Left forelimb (tissue), 1 donor: ENCODE measurements at regions not wholly inside any gene's neighbourhood (a gene's known extent, or its start where the extent isn't known, plus 50 kb on each side); places are given as distances from the start of the nearest gene placed in this dataset.

Experiments used
- DNase-seq: peaks from one replicate; pipeline ENCODE4 v3.0.0-alpha.2; 2018; ENCODE audit warnings: low spot score

DNA sequence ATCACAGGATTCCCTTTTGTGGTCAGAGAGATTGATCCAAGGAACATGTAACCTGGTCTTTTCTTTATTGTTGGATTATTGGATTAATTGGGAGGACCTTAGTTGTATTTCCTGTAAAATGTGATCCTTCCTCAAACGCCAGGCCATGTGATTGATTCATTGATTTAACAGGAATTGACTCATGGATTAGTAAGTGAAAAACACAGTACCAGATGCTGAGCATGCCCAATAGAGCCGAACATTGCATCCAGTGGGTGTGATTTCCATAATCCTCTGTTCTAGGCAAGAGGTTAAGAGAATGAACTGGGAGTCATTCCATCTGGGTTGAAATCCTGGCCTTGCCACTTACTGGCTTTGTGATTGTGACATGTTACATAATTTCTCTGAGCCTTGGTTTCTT lies 522.3 kb downstream of the MAT2B start:
- no peak for DNase-seq

DNA sequence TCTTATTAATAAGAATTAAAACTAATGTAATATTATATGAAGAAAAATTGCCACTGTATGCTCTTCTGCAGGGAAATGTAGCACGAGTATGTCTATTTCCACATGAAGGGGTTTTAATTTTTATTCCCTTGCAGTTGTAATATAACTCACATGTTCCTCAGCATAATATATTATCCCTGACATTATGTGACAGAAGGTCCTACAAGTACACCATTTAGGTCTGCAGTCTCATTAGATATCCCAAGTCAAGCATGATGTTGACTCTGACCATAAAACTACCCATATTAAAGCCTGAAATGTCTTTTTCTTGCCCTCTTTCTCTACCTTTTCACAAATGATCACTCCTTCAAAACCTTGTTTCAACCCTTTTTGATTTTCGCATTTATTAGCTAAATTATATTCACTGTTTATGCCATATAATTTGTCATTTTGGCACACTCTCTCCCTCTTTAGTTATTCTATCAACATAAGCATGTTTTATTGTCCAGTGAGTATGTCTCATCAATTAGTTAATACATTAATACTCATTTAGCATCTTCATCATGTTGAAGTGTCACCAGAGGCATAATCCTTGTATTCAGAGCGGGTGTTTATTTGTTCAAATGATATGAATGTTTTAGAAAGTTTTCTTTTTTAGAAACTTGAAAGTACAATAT lies 532.8 kb downstream of the MAT2B start:
- no peak for DNase-seq

DNA sequence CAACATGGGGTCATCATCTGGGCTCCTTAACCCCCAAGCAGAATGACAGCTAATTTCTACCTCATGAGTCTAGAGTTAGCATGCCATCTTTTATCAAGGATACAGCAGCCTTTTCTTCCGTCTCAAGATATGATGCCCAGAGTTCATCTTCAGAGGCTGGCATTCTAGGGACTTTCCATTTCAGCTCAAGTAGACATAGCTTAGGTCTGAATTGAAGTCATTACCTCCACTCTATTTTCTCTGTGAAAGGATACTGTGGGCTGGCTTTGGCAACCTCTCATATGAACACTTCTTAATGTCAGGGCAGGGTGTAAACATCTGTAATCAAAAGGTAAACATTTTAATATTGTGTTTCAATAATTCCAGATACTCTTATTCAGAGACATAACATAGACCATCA lies 535.7 kb downstream of the MAT2B start:
- no peak for DNase-seq

DNA sequence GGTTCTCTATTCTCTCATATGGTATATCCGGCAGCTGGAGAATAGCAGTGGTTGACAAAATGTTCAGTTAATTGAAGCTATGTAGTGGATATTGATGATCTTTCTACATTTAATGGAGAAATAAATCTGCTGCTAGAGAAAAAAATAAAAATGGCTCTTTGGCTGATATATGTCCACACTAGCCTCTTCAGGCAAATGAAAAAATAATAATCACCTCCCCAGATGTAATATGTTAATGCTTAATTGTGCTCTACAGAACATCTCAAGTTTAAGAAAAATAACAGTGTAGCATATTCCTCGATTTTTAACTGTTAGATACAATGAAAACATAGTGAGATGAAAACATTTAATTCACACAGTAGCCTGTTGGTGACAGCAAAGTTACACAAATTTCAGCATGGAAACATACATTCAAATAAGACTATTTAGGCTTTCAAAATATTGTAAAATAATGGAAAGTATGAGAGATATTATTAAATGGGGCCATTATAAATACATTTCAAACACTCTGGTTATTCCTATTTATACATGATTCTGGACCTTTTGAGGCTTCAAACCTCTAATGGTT lies 543.0 kb downstream of the MAT2B start:
- no peak for DNase-seq

DNA sequence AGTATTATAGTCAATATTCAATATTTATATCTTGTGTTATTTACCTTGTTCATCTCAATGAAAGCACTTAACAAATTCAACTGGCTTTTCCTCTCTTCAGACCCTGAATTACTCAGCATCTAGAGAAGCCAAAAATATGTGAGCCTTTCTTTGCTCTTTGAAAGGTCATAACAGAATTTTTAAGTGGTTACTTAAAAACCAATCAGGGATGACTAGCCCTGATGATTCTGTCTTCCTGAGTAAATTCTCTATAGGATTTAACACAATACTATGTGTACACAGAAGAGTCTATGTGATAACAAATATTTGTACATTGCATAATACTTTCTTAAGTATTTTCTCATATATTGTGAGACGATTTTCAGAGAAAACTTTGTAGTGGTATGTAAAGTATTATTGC lies 546.3 kb downstream of the MAT2B start:
- no peak for DNase-seq

DNA sequence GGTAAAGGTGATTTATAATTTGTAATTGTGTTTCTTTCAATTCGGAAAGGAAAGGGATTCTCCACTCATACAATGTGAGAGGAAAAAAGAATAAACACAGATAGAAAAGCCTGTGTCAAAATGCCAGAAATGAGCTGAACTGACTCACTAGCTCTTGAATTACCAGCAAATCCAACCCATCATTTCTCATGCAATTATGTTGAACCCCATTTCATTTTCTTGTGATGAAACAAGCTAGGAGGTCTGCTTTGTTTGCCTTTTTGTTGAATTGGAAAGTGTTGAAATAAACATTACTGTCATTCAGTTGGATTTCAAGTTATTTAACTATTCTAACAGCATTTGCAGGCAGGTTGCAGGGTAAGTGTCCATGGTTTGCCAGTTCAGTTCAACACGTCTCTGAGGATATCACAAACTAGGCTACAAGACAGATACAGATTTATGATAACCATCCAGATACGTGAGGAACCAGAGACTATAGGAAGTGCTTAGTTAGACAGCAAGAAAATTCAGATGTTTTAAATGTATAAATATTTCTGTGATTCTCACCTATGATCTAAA lies 547.2 kb downstream of the MAT2B start:
- no peak for DNase-seq

DNA sequence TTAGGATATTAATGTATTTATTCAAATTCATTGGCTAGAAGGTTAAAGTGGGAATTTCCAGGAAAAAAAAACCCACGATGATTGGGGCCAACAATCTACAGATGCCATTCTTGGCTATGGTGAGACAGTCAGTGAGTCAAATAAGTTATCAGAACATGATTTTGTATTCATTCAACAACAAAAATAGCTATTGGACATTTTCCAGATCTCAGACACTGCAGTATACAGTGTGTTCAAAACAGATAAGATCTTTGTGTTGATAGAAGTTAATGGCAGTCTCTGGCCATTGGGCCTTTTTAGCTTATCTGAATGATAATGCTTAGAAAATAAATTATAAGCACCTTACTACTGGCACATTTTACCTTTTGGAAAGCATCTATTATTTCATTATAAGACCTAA lies 547.7 kb downstream of the MAT2B start:
- no peak for DNase-seq

DNA sequence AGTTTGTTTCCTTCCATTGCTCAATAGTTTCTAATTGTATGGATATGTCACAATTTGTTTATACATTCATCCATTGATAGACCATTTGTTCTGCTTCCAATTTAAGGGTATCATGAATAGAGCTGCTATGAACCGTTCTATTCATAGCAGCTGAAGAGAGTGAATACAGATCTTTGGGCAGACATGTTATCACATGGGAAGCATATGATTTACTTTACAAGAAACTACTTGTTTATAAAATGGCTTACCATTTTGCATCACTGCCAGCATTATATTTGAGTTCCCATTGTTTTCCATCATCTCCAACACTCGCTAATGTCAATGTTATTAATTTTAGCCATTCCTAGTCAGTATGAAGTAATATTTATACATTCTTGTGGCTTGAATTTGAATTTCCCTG lies 549.0 kb downstream of the MAT2B start:
- DNase-seq = no peak

DNA sequence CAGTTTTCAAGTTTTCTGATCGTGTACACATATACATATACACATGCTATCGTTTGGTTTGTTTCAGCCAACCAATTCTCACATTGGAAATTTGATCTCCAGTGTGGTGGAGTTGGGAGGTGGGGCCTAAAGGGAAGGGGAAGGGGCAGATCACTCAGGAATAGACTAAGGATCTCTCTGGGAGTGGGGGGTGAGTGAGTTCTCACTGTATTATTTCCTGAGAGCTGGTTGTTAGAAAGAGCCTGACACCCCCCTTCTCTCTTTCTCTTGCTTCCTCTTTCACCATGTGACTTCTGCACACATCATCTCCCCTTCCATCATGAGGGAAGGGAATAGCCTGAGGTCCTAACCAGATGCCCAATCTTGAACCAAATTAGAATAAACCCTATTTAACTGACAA lies 551.7 kb downstream of the MAT2B start:
- DNase-seq = no peak

DNA sequence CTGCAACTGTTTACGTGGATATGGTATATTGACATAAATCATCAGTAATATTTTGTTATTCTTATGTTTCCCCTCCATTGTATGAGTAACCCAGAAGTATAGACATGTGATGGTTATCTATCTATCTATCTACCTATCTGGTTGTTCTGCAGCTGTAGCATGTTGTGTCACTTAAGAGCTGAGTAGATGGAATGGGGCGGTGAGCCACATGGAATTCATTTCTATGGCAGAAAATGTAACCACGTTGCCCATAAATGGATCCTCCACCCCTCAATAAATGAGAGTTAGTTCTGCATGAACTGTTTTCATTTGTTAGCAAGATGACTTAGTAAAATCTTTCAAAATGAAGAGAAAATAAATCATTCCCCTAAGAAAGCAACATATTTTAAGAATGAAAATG lies 553.2 kb downstream of the MAT2B start:
- no peak for DNase-seq

DNA sequence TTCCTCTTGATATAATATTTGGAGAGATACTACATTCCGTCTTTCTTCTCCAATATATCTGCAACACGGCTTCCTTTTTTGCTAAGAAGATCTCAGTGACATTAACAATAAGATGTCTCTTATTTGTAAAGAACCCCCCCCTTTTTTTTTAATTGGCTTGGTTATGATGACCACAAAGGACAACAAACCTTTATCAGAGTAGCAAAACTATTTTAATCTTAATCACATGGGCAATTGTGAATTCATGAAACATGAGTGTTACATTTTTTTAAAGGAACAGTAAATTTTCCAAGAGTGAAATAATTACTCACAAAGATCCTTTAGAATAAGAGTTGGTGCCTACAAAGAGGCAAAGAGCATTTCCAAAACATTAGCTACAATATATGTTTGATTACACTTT lies 554.1 kb downstream of the MAT2B start:
- no peak for DNase-seq

DNA sequence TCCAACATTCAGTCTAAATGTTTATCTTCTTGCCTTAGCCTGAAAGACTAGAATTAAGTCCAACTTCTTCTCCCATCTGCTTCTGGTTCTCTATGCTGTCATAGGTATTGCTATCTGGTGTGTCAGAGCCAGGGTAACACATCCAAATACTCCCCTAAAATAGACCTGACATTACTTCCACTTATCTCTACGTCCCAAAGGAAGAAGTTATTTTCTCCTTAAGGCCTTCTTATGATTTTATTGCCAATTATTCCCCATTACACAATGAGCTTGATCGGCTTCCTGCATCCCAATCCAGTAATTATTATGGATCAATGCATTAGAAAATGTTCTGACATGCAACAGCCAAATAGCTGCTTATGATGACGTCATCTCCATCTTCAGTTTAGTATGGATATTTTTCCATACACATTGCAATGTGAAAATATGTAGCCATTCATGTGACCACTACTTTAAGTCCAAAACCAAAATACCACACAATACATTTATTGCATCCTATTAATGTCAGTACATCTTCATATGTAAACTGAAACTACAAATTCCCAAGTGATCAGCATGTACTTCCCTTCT lies 555.5 kb downstream of the MAT2B start:
- no peak for DNase-seq

DNA sequence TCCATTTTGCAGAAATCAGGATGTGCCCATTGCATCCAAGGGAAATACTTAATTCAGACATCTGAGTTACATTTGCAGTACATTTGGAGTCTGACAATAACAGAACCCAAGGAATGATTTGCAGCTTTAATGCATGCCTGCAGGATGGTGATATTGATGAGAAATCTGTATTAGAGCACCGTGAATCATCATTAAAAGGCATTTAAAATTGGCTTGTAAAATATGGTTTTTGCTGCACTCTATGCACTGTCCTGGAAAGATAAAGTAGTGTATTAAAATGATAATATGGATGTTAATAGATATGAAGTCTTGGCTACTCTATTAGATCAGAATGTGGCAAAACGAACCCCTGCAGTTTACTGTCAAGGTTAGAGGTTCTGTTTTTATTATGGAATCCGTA lies 556.9 kb downstream of the MAT2B start:
- DNase-seq = no peak

DNA sequence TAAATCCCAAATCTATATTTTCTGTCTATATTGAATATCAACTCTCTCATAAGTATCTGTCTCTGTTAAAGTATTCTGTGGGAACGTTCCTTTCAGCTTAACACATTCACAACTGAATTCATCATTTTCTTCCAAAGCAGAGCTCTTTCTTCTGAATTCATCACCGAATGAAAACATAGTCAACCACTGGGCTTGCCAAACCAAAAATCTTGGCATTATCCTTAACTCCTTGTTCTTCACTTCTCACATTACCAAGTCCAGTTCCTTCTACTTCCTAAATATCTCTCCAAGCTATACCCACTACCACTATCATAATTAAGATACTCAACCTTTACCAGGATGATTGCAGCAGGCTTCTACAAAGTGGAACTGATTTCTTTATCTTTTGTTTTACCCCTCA lies 559.8 kb downstream of the MAT2B start:
- DNase-seq = no peak

DNA sequence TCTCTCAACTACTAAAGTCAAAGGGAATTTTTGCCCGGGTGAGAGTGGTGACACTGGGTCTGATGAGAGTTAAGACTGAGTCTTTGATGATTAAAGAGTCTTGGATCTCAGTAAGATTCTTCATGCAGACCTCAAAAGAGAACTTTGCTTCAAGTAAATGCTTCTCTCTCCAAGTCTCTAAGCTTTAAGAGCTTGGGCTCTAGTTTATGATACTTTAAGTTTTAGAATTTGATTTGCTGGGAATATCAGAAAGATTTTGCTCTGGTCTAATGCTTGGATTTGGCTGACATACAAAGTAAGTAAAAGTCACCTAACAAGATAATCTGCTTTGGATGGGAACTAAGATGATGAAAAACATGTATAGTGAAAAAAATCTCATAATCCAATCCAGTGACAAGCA lies 566.3 kb downstream of the MAT2B start:
- DNase-seq = no peak

DNA sequence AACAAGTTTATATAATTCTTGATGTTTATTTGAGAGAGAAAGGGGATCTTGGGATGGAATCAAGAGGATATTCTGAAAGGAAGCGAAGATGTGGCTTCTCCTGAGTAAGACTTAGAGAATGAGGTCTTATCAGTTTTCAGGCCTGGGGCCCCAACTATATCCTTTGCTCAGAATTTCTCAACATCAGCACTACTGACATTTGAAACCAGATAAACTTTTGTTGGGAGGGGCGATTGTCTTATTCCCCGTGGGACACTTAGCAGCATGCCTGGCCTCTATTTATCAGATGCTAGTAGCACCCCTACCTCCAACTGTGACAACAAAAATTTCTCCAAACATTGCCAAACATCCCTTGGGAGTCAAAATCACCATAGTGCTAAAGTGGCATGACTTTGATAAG lies 567.7 kb downstream of the MAT2B start:
- no peak for DNase-seq

DNA sequence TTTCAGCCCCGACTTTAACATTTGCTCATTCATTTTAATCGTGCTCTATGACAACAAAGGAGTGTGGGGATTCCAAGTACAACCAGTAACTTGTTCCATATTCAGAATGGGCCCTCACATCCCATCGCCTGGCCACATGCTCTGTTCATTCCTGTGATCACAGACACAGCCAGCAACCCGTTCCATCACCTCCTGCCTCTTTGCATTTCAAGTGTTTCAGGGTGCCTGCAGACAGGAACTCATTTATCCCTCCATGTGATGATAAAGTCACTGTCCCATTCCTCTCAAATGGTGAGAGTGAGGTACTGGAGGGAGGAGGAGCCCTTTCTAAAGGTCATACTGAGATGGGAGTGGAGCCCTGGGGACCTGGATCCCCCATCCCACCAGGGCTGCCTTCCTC lies 571.1 kb downstream of the MAT2B start:
- DNase-seq = no peak

DNA sequence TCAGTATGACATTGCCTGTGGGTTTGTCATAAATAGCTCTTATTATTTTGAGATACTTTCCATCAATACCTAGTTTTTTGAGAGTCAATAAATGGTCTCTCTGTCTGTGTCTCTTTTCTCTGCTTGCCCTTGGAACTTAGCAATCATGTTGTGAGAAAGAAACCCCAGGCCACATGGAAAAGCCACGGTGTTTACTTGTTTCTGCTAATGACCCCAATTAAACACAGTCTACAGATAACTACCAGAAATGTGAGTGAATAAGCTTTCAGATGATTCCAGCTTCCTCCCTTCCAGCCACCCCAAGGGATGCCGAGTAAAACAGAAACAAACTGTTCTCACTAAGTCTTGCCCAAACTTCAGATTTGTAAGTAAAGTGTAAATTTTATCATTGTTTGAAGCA lies 584.9 kb downstream of the MAT2B start:
- DNase-seq = no peak

DNA sequence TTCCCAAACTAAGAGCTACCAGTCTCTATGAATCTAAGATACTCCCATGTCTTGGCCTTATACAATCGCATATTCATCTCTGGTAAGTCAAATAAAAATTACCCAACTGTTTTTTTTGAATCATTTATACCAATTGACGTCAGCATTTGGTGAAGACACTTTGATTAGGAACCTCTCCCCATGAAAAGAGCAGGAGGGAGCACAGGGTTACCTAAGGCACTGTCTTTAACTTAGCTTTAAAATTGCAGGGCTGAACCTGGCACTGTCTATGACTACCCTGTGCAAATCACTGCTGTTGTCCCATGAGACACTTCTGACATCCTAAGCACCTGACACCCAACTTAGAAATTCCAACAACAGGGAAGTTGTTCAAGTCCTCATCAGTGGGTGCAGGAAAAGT lies 586.4 kb downstream of the MAT2B start:
- DNase-seq = no peak

DNA sequence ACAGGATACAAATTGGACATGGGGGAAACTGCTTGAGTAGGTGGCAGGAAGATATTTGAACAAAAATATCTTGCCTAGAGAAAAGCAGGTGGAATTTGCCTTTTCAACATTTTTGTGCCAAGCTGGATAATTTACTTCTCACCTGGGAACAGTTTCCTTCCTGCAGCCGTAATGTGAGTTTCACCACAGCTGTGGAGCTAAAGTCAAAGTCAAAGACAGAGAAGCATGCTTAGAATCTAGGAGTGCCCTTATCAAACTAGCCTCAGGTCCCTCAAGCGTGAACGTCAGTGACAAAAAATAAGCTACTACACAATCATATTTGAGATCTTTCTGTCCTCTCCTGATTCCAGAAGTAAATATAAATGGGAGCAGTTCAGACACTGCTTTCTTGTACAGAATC lies 588.9 kb downstream of the MAT2B start:
- no peak for DNase-seq

DNA sequence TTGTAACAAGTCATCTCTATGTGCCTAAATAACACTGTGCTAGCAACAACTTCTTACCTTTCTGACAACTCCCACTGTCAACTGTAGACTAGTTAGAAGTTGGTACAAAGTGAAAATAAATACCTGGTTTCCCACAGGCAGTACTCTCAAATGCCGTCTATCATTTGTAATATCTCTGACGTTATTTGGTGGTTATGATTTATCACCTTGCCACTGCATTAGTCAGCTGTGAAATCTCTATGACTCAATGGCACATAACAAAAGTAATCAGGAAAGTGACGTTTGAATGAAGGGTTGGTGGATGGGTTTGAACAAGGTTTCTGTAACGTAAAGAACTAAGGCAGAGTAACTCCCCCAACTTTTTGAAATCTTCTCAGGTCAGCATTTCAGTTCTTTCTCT lies 592.3 kb downstream of the MAT2B start:
- no peak for DNase-seq

DNA sequence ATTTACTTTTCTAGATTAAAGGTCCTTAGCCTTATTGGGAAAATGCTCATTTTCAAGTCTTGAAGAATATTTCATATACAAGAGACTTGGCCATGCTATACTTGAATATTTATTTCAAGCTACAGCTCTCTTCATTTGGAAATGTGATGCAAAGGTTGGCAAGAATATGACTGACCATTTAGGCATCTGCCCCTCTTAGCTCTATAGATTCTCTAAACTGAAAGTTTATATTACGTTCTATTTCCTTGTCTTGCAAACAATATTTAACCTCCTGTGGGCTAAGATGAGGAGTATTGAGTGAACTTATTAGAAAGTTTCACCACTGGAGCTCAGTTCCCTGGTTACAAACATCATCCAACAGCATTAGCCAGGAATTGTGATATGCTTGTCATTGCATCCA lies 593.1 kb downstream of the MAT2B start:
- DNase-seq = no peak

DNA sequence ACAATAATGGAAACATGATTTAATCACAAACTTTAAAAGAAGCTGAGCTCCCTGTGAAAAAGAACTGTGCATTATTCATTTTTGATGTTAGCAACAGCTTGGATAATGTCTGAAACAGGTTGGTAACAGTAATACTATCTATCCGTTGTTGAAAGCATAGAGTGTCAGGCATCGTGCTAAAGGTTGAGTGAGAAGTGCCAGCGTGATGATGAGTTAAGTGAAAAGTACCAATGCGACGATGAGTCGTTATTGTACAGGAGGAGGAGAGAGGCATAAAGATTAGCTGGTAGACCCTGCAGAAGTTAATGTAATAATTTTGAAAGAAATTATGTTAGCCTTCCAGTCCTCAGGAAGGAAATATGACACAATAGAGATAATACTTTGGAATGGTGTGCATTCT lies 593.6 kb downstream of the MAT2B start:
- no peak for DNase-seq

DNA sequence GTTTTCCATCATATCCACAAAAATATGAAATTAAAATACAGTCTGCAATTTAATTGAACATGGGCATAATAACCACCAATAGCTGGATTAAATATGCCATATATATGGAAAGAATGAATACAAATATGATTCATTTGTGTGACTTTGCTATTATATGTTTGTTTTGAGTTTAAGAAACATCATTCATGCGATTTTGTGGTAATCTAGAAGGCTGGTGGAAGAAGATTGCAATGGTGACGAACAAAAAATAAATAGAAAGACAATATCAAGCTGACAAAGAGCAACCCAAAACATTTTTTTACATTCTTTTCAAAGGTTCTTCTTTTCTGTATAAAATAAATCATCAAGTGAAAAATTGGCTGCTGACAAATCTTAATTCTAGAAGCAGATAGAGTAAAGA lies 610.0 kb downstream of the MAT2B start:
- no peak for DNase-seq
